HUDEP-2 (cell line): ENCODE measurements at regions not wholly inside any gene's neighbourhood (a gene's known extent, or its start where the extent isn't known, plus 50 kb on each side); places are given as distances from the start of the nearest gene placed in this dataset.
"Not testable (repeated sequence)": the region's sequence is repeated elsewhere in the genome, so short reads cannot be mapped to it uniquely, and the experiment has no call there.

Experiments
- DNase-seq, 76 experiments: peaks; one replicate each; lab custom pipeline; 2025; ENCODE audit not compliant: unreplicated experiment in 76 of 76; lab: John Stamatoyannopoulos, UW

DNA sequence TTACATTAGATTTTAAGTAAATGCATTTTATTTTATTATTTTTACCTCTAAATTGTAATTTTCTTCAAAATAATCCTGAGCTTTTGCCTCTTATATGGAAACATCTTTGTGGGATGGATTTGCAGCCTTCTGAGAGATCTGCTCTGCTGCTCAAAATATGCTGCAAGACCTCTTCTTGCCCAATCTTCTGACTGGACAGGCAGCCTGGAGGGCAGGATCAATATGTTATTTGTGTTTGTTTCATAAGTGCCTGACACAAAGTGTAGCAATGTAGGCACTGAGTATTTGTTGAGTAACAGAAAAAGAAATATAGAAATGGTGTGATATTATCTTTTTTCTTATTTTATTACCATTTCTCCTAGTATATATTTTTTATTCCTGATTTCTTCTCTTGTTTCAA is 1106.9 kb downstream of the TMTC2 start:
- no peak for DNase-seq

DNA sequence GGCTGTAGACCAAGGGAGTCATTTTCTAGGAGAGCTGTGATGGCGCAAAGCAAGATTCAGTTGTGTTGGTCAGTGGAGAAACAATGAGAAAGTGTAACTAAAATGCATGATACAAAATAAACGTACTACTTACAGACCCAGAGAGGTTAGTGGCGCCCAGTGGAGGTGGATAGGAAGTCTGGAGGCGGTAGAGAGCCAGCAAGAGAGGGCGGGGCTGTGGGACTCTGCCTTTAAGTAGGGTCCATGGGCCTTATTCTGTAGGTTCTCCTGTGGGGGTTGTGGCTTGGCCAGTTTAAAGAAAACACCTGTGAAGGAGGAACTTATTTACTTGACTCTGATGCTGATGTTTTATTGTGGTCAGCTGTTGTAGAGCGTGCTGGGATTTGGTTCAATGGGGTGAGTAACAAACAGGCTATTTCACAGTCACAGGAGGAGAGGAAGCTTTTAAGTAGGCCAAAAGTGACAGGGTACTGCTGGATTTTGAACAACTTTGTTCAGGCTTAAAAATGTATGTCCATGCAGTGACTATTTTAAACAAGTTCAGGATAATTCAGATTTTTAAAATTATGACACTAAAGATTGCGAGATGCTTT is 1097.7 kb downstream of the TMTC2 start:
- DNase-seq: no peak

DNA sequence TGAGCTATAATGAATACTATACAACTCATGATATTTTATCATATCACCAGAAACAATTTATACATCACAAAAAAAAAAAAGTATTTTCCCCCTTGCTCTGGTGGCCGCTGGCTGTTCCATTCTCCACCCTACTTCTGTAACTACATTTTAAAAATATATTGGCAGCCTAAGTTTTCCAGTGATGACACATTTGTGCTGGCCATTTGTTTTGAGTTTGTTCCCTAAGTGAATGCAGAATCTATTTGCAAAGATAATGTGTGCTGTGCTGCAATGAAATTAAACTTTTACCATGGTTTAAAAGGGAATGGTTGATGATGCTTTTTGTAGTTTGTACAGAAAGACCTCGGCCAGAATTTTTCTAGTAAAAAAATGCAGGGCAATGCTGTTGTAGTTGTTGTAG is 1092.8 kb downstream of the TMTC2 start:
- DNase-seq: no peak

DNA sequence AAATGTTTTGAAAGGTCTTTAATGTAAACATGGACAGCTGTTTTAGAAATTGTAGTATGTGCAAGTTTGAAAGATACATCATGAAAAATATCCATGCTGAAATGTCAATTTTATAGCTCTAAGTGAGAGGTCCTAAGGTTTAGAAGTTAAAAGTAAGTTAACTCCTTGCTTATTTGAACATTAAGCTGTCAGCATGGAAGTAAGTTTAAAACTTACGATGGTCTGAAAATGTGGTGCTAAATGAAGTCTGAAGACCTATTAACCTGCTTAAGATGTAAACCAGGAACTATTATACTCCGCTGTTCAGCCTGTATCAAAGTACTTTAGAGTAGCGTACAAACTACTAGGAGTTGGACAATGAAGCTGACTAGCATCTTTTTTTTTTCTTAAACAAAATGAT is 1082.4 kb downstream of the TMTC2 start:
- DNase-seq: no peak

DNA sequence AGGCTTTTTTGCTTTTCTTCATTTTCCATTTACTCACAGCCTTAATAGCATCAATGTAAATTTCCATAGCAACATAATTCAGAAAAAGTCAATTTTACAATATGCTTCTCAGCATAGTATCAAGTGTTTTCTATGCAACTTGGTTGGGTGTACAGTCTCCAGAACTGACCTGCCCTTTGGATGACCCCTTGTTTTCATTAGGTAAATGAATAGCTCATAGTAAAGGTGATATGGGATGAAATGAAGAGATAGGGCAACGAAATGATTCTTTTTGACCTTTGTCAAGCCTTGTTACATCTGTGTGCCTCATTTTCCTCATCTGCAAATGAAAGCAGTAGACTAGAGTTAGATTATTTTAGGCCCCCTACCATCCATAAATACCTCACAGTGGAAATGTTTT is 1081.0 kb downstream of the TMTC2 start:
- DNase-seq: no peak

DNA sequence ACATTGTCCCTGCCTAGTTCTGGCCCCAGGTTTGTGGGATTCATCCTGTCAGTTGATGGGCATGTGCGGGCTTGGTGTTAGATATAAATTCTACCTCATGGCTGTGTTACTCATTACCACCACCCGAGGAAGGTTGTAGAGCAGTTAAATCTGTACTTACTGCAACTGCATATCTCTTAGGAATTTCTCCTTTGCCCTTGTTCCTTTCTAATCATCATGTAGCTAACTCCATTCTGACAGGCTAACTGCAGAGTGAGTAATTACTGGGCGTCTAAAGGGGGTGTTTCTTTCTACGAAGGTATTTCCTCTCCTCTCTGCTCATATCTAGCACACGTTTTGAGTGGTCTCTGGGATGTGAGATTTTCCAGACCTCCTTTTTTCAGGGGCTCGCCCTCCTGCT is 1076.7 kb downstream of the TMTC2 start:
- DNase-seq: no peak

DNA sequence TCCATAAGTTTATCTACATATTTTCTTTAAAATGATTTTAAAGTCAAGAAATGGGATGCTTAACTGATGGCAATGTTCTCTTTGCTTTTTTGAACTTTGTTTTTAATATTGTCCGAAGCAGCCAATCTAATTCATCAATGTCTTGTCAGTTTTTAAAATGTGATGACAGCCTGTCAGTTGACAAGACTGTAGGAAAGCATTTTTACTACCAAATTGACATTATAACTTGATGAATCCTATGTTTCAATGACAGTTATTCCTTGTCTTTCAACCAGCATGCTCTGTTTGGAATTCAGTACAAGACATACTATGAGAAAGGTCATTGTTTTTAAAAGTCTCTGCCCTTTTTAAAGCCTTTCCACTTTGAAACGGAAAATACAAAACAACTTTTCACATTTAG is 1073.2 kb downstream of the TMTC2 start:
- no peak for DNase-seq

DNA sequence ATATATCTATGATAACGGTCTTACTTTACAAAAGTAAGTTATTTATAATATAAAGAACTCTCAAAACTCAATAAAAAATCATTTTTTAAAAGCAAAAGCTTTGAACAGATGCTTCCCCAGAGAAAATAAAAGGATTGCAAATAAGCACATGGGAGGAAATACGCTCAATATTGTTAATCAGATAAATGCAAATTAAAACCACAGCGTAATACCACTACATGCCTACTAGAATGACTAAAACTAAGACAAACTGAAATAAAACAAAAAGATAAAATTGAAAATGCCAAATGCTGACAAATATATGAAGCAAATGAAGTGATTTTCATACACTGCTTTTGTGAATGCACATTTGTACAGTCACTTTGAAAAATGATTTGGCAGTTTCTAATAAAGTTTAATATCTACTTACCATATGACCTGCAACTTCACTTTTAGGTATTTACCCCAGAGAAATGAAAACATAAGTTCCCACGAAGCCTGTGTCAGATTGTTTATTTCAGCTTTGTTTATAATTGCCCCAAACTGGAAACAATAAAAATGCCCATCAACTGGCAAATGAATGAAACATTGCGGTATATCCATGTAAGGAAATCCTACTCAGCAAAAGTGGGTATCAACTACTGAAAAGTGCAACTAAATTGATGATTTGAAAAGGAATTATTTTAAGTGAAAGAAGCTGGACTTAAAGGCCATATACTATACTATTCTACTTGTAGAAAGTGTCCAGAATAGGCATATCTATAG is 1072.4 kb downstream of the TMTC2 start:
- no peak for DNase-seq

DNA sequence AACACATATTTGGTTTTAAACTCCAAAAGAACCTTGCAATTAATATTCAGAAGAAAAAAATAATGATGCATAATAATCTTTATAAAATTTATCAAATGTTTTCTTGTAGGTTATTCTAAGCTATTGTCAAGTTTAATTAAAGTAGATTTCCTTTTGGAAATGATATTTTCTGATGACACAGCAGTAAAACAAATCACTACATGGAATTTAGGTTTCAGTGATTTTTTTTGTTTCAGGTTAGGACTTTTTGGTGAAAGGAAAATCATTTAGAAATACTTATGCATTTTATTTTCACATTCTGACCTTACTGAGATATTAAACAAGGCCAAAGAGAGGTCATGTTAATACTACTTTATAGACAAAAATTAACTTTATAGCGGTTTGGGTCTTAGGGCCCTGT is 1067.2 kb downstream of the TMTC2 start:
- DNase-seq: no peak

DNA sequence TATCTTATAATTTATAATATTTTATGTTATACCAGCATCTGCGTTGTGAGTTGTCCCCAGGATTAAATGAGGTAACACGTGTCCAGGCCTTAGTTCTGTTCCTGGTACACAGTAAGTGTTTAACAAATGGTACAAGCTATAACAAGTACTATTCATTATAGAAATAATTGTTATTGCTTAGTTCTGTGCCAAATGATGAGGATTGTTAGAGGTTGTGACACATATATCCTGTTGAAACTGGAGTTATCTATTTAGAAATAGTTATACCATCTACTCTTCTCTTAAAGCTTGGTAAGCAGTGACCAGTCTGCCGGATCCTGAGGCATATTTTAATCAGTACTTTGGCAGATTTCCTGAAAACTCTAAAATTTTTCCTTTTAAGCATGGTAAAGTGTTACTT is 1066.5 kb downstream of the TMTC2 start:
- DNase-seq: no peak

DNA sequence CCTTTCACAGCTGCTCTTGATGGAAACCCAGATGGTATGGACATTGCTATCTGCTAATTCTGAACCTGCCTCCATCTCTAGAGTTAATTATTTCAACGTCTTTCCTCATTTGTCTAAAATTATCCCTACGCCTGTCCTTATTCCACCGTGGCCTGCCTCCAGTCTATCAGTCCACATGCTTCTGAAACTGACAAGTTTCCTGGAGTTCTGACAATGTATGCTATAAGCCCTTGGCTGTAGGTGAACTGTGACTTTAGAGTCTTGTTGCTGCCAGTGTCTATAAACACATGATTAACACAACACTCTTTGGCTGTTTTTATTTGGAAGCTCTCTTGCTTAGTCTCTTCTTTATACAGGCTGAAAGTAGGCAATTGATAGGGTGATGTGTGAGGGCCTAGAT is 1052.9 kb downstream of the TMTC2 start:
- DNase-seq: no peak

DNA sequence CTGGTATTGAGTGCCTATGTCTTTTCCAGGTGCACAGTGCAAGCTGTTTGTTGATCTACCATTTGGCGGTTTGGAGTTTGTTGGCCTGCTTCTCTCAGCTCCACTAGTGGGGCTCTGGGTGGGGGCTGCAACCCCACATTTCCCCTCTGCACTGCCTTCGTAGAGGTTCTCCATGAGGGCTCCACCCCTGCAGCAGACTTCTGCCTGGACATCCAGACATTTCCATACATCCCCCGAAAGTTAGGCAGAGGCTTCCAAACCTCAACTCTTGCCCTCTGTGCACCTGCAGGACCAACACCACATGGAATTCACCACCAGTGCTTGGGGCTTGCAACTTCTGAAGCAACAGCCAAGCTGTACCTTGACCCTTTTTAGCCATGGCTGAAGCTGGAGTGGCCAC is 1024.1 kb downstream of the TMTC2 start:
- no peak for DNase-seq

DNA sequence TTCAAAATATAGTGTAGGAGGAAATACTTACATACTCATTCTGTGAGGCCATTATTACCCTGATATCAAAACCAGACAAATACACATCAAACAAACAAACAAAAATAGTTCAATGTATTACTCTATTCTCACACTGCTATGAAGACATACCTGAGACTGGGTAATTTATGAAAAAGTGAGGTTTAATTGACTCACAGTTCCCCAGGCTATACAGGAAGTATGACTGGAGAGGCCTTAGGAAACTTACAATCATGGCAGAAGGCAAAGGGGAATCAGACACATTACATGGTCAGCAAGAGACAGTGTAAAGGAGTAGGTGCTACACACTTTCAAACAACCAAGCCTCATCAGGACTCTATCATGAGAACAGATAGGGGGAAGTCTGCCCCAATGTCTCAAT is 1023.2 kb downstream of the TMTC2 start:
- DNase-seq: no peak

DNA sequence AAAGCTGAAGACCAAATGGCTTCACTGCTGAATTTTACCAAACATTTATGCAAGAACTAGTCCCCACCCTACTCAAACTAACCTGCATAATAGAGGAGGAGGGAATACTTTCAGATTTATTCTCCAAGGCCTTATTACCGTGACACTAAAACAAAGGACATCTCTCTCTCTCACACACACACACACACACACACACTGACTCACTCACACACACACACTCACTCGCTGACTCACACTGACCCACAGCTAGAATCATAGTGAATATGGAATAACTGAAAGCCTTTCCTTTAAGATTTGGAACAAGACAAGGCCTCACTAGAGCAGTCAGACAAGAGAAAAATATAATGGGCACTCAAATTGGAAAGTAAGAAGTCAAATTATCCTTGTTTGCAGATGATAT is 1014.1 kb downstream of the TMTC2 start:
- DNase-seq: no peak

DNA sequence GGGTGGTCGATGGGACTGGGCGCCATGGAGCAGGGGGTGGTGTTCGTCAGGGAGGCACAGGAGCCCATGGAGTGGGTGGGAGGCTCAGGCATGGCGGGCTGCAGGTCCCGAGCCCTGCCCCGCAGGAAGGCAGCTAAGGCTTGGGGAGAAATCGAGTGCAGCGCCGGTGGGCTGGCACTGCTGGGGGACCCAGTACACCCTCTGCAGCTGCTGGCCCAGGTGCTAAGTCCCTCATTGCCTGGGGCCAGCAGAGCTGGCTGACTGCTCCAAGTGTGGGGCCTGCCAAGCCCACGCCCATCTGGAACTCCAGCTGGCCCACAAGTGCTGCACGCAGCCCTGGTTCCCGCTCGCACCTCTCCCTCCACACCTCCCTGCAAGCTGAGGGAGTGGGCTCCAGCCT is 1009.6 kb downstream of the TMTC2 start:
- not testable (repeated sequence) for DNase-seq

DNA sequence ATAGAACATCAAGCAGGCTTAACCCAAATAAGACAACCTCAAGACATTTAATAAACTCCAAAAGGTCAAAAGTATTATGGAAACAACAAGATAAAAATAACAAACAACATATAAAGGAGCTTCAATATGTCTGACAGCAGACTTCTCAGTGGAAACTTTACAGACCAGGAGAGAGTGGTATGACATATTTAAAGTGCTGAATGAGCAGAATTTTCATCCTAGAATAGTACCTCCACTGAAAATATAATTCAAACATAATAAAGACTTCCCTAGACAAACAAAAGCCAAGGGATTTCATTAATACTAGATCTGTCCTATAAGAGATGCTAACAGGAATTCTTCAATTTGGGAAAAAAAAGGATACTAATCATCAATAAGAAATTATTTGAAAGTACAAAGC is 1005.0 kb downstream of the TMTC2 start:
- no peak for DNase-seq

DNA sequence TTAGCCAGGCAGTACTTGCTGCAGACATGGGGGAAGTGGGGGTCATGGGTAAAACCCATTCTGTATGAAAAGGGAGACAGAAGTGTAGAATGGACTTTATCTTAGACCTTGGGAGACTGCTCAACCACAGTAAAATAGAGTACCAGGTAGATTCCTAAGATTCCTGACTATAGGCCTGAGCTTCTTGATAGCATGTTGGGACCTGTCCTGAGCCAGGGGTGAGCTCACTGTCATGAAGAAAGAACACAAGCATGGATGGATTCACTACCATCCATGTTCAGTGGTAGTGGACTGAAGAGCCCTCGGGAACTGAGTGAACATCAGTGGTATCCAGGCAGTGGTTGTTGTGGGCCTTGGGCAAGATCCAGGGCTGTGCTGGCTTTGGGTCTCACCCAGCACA is 1003.8 kb downstream of the TMTC2 start:
- DNase-seq: no peak

DNA sequence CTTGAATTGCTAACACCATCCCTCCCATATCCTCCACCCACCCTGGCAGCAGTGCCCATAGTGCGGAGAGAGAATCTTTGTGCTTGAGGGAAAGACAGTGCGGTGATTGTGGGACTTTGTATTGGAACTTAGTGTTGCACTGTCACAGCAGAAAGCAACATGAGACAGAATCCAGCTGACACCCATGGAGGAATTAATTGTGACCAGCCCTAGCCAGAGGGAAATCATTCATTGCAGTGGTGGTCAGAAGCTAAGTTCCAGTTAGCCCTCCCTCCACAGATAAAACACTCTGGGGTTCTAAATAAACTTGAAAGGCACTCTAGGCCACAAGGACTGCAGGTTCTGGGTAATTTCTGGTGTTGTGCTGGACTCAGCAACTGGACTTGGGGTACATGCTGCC is 1002.6 kb downstream of the TMTC2 start:
- no peak for DNase-seq

DNA sequence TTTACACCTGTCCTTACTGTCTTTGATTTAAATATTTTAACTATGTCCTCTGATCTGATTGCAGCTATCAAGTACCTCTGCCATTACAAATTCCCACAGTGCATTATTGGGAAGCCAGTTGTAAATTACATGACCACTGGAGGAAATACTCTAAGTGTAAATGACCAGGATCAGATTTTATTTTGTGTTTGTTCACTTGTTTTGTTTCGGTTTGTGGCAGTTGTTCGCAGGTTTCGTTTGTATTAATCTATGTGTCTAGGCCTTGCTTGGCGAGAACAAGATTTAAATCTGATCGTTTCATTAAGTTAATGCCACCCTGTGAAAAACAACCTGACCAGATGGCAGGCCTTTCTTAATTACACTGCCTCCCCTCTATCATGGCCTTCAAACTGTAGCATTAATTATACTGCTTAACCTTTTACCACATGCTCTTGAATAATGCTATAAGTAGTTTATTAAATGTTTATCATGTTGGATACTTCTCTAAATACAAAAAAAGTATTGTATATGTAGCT is 990.1 kb downstream of the TMTC2 start:
- no peak for DNase-seq

DNA sequence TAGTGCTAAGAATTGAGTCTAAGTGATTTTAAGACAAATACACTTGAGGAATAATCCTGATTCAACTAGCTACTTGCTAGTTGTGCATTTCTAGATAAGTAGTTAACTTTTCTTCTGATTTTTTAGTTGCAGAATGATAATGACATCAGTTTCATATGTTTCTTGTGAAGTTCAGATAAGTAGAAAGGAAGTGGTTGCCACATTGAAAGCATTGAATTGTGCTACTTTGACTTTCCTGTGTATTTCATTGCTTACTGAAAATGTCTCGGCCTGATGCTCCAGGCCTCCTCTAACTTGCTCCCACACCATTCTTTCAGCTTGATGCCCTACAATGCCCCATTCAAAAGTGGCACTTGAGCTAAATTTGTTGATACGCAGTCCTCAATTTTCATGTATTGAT is 980.0 kb downstream of the TMTC2 start:
- DNase-seq: no peak

DNA sequence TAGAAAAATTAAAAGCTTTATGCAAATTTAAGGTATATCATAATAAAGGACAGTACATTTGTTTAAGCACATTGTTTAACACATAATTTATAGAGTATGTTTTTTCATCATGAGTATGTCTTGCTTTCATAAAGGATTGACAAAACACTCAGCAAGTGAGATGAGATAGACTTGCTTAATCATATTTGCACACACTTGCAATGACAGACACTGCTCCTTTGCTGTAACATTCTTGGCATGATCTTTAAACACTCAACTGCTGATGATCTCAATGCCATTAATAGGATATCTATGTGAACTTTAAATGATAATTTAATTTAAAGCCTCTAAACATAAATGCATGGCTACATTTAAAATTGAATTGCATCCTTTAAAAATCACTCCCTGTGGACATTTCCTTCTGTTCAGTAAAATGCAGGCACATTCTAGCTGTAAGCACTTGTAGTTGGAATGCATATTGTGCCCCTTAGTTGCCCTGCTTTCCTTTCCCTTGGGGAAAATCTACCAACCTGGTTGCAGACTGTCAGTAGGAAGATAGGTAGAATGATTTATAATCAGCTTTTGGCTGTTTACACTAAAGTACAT is 979.0 kb downstream of the TMTC2 start:
- no peak for DNase-seq

DNA sequence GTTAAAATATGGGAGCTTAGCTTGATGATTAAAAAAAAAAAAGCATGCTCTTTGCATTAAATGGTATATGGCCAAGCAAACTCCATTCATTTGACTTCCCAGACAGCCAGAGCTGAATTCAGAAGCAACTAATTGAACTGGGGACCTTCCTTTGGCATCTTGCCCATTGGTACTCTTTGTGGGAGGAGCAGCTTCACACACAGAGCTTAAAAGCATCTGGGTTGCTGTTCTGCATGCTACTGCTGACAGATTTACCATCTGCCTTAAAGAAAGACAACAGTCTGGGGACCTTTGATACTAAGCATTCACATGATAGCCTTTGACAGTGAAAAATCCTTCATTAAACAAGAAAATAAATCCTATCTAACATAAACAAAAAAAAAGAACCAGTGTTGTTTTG is 977.9 kb downstream of the TMTC2 start:
- no peak for DNase-seq
